GM18951 (cell line): ENCODE measurements at regions not wholly inside any gene's neighbourhood (a gene's known extent, or its start where the extent isn't known, plus 50 kb on each side); places are given as distances from the start of the nearest gene placed in this dataset.

Experiments
- POLR2A ChIP-seq: IDR thresholded peaks from 4 replicates; pipeline ENCODE4 v1.6.1; 2011; ENCODE audit warnings: mild to moderate bottlenecking; ENCODE audit not compliant: insufficient read length, insufficient read depth; ENCODE audit errors: extremely low read depth
- in situ Hi-C: fragments of 300-500 bp; cut with MboI; formaldehyde crosslinking; loops from one replicate; pipeline ENCODE4 v1.12.0; 2022; ENCODE audit warnings: low sequenced_read_pairs, mixed read lengths, inconsistent platforms; ENCODE audit not compliant: unreplicated experiment

DNA sequence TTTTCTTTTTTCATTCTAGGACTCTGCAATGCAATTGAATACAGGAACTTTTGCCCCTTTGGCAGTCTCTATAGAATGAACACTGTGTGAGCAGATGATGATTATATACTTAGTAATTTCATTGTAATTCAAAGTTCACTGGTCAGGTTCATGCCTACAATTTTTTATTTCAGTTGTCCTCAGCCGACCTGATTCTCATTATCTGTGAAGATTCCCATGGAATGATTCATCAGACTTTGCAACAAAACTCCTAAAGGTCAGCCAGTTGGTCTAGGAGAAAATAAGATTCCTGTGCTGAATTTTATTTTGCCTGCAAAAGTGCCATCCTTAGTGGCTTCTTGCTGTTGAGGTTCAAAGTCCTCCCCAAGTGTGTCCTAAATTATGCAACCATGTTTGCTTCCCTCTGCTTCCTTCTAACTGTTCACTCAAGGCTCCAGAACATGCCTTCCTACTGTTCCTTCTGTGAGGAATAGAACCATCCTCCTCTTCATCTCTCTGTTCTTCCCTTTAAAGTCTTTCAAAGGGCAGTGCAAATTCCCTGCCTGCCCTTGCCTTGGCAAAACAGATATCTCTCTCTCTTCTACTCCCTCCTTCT is 194.2 kb upstream of the CNR1 start:
- in situ Hi-C loops = no loop called here
- no peak for TF ChIP-seq POLR2A

DNA sequence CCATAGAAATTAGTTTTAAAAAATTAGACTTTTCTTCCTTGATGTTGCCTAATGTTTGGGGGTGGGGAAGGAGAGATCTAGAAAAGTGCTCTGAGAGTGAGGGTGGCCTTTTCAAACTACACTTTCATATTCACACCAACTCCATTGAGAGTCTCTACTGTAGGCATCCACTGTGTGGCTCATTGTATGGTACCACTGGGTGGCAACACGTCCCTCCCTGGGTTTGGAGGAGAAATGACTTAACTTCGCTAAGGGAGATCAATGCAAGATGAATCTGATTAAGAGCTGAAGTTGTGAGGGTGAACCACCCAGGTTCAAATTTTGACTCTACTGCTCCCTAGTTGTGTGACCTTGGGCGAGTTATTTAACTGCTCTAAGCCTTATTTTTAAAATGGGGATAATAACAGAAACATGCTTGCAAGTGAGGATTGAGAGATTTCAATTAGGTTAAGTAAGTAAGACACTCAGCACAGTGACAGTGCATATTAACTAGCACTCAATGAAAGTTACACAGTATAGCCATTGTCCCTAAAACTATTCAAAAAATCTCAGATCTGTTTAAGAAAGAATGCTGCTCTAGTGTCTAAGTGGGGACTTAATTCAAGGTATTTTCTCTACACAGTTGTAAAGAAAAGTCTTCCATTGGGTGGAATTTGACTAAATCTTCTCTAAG is 193.5 kb upstream of the CNR1 start:
- in situ Hi-C loops = no loop called here
- TF ChIP-seq POLR2A = no peak

DNA sequence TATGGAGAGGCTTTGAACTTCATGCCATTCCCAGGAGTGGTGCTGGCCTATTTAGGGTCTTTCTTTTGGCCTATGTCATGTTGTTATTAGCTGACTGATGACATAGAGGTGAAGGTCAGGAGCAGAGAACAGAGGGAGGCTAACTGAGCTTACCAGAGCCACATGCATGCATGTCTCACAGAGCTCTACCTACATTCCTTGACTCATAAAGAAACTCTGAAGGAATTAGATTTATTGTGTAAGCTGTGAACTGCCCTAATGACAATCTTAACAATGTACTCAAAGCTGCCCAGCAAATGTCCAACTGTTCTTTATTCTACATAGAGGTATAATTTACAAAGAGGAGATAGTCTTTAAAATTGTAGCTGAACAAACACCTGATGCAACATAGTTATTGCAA is 192.7 kb upstream of the CNR1 start:
- in situ Hi-C loops = no loop called here
- no peak for TF ChIP-seq POLR2A

DNA sequence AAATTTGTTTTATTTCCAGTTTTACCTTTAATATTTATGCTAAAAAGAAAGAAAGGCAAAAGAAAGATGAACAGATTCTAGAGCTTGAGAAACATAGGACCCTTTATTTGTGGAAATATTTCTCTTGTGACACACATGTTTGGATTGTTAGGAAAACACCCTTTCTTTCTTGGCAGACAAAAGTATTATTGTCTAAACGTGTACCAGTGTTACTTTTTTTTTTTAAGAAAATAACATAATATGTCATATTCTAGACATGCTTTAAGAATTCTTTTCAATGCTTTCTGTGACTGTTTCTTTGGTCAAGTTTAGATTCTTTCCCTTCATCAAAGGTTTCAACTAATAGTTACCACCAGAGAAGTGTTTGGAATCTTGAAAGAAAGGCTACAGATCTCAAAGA is 183.4 kb upstream of the CNR1 start:
- in situ Hi-C loops = no loop called here
- TF ChIP-seq POLR2A = no peak

DNA sequence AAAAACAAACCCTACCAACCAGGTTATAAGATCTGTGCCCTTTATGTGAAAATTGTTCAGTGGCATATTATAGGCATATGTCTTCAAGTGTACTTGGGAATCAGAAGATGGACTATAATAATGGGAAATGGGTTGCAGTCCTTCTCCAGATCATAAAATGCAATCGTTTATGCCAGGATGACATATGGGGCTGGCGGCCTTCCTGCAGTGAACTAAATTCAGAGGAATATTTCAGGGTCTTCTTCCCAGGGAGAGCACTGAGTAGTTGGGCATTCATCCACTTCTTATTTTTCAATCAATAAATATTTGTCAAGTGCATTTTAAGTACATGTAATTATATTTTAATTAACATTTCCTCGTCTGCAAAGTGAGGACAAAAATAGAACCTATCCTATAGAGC is 176.2 kb upstream of the CNR1 start:
- in situ Hi-C loops = no loop called here
- TF ChIP-seq POLR2A = no peak

DNA sequence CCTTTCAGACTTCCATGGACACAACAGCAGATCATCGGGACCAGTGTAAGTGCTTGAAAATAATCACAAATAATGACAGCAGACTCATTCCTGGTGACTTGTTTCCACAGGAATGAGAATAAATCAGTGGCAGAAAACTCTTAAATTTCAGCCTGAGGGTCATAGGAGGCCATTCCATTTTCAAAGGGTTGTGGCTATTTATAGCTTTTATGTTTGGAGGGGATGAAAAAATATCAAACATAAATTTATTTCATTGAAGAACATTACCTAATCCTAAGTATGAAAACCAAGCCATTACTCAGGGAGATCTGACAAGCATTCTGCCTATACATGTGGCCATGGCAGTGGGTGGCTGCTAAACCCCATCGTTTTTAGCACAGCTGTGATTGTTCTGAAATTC is 173.6 kb upstream of the CNR1 start:
- in situ Hi-C loops = no loop called here
- no peak for TF ChIP-seq POLR2A

DNA sequence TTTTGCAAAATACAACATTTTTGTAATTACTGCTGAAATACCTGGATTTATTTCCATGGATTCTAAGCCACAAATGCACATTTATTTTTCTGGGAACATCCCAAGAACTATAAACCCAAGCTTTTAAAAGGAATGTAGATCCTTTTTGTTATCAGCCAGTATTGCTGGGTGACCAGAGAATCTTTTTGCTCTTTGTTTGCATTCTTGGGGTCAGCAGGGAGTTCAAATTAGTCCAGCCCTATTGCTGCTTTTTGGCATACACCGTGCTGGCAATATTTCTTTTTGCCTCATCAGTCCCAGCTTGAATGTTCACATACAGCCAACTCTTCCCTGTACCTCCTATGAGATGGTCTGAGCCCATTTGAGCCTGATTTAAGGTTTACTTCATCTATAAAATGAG is 155.2 kb upstream of the CNR1 start:
- TF ChIP-seq POLR2A = no peak
- in situ Hi-C loops = no loop called here

DNA sequence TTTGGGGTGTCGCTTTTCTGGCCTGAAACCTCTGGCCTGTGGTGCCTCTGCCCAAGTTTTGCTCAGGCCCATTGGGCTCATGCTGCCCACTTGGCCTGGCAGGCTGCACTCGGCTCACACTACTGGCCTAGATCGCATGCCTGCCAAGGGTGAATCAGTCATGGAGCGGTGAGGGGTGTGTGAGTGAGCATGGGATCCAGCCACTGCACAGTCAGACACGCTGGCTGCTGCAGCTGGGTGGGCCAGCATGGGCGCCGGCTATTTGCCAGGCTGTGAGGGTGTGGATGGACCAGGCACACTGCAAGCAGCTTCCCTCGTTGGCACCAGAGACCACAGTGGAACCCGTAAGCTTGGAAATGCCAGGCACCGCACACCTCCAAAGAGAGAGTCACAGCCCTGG is 145.4 kb upstream of the CNR1 start:
- in situ Hi-C loops = no loop called here
- TF ChIP-seq POLR2A = no peak

DNA sequence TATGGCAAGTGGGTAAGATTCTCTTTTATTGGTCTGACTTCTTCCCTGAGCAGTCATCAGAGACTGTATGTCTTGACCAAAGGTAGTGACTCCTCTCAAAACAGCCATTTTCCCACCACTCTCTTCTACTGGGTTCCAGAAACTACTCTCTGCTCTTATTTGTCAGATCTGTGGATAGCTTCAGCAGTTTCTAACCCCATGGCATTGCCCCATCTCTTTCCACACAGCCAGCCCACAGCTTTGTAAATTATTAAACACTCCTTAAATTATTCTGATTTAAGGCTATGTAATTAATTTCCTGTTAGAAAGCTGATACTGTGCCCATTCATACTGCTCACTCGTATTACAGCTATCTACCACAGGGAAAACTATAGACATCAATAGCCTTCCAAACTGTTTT is 138.4 kb upstream of the CNR1 start:
- in situ Hi-C loops = no loop called here
- no peak for TF ChIP-seq POLR2A

DNA sequence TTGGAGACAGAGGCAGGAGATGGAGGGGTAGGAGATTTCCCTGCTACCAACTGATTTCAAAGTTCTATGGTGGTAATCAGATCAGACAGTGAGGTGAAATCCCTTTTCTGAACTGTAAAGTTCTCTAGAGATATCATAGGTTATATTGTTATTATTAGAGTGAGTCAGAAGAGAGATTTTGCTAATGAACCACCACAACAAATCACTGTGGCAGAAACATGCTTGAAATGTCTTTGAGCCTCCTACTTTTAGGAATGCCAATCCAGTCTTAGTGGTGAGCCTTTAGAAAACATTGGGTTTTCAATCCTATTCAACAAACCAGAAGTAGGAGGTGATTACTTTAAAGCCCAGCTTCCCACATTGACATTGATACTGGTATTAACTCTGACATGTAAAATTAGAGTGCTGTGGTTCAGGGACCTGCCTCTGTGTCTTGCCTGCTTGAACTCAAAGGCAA is 136.7 kb upstream of the CNR1 start:
- TF ChIP-seq POLR2A = no peak
- in situ Hi-C loops = no loop called here

DNA sequence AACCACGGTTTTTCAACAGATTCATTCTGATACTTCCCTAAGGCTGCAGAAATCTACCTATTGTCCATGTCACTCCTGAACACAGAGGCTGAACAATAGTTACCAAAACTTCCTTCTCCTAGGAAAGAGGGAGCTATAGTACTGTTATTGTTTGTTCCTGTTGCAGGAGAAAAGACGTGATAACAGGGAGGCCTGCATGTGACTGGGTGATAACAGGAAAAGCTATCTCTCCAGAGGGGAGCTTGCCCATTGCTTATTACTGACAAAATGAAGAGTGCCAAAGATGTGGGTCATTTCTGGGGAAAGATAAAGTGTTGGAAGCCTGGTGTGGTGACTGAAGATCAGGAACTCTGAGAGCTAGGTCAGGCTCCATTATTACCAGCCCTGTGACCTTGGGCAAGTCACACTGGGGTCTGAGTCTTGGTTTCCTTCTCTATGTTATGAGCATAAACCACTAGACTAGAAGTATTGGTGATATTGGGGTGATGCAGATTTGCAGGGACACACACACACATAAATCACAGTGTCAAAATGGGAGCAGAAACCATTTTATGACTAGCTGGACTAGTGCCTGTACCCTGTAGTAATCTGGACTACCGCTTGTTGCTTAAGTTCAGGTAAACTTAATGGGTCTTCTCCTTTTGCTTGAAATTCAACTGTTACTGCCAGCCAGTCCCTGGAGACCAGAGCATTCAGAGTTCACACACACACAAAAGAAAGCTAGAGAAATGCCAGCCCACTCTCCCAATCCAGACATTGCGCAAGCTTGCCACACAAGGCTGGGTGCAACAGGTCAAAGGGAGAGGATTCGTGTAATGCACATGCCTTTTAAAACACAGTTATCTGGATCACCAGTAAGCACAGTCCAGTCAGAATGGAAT is 136.0 kb upstream of the CNR1 start:
- in situ Hi-C loops = no loop called here
- no peak for TF ChIP-seq POLR2A

DNA sequence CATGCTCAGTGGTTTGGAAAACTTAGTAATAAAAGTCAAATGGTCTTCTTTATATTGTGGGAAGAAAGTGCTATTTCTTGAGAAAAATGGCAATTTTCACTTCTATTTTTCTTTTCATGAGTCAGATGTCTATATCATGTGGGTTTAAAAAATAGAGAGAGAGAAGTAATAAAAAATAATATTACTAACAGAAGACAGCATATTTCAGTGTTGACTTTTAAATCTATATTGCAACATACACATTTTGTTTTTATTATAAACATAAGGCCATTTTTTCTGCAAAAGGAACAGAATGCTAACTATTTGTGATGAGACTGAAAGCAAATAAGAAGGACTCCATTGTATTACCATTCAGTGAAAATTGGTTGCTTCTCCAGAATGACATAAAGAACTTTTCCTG is 135.1 kb upstream of the CNR1 start:
- in situ Hi-C loops = no loop called here
- no peak for TF ChIP-seq POLR2A

DNA sequence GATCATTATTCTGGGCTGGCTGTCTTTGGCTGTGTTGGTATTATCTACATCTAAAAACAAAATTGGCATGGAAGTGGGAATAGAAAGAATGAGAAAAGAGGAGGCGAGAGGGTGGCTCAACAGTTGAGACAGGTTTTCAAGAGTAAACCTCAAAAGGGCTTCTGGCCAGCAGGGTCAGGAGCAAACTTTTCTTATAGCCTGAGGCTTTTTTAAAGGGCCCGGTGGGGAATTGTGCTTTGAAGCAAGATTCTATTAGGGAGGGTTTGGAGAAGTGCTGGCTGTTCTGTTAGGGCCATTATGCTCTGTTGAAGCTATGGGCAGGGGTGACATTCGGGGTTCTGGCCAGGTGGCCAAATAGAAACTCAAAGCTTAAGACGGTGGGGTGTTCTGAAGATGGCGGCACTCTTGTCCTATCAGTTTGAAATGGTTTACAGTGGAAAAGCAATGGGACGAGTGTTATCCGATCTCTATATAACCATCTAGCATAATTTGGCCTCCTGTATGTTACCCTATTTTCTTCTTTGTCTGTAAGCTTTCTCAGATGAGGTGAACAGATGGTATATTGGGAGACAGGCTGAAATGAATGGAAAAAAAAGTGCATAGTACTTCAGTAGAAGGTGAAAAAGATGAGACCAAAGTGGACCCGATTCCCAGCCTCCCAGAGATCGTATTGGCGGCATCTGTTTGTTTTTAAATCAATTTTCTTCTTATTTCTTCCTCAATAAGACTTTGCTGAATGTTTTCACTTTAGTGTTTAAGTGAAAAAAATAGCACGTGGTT is 132.1 kb upstream of the CNR1 start:
- no peak for TF ChIP-seq POLR2A
- in situ Hi-C loops = no loop called here

DNA sequence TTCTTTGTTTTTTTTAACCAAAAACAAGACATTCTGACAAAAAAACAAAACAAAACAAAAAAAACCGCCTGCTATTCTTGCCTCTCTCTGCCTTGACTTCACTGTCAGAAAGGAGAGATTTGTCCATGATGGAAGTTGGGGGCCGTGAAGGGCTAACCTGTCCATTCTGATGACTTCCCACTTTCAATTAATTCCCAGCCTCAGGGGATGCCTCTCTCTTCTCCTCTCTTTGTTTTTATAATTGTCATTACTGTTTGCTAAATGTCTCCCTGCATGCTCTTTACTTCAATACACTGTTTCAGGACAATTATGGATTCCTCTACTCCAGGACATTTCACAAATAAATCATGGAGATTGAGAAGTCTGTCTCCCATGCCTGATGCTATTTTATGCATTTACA is 130.5 kb upstream of the CNR1 start:
- in situ Hi-C loops = no loop called here
- no peak for TF ChIP-seq POLR2A

DNA sequence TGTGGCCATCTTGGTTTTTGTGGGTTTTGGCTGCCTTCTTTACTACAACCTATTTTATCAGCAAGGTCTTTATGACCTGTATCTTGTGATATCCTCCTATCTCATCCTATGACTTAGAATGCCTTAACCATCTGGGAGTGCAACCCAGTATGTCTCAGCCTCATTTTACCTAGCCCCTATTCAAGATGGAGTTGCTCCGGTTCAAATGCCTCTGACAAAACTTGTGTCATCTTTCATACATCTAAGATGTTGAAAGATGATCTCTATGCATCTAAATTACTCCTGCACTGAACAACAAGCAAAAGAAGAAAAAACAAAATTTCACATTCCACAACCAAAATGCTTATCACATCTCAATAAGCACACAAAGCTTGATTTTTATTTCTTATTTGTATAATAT is 129.5 kb upstream of the CNR1 start:
- in situ Hi-C loops = no loop called here
- no peak for TF ChIP-seq POLR2A
